Gastroesophageal sphincter (tissue), 4 donors: ENCODE measurements at regions not wholly inside any gene's neighbourhood (a gene's known extent, or its start where the extent isn't known, plus 50 kb on each side); places are given as distances from the start of the nearest gene placed in this dataset.

ENCODE experiments used
- ATAC-seq: fragments of 150-250 bp; one replicate; pipeline ENCODE4 v1.9.1; 2016; ENCODE audit warnings: mild to moderate bottlenecking, moderate library complexity
- H3K27ac ChIP-seq, 4 donors: fragments of 200-600 bp; sonication (generic) in 3 of 4; 1 replicate in 3 of 4; 2 replicates in 1 of 4; pipeline ENCODE4 v1.5.1; 2016 to 2019
- H3K27me3 ChIP-seq: fragments of 200-600 bp; sonication (generic); one replicate; pipeline ENCODE4 v1.5.1; 2019
- H3K36me3 ChIP-seq, 2 donors: fragments of 200-600 bp; sonication (generic); one replicate each; pipeline ENCODE4 v1.5.1; 2019; ENCODE audit warnings: control low read depth in 1 of 2
- H3K4me1 ChIP-seq, 3 donors: fragments of 200-600 bp; sonication (generic); 1 replicate in 2 of 3; 2 replicates in 1 of 3; pipeline ENCODE4 v1.5.1; 2016 to 2019; ENCODE audit warnings: control low read depth in 2 of 3
- H3K4me3 ChIP-seq, 2 donors: fragments of 200-600 bp; sonication (generic); one replicate each; pipeline ENCODE4 v1.5.1; 2019; ENCODE audit warnings: mild to moderate bottlenecking in 1 of 2, moderate library complexity in 1 of 2
- H3K9me3 ChIP-seq, 3 donors: fragments of 200-600 bp; sonication (generic); one replicate each; pipeline ENCODE4 v1.5.1; 2017 to 2019; ENCODE audit warnings: control low read depth in 2 of 3
- EP300 ChIP-seq: sonication (generic); formaldehyde crosslinking; IDR thresholded peaks from one replicate; pipeline ENCODE4 v1.6.1; 2017; ENCODE audit warnings: antibody characterized with exemption, mild to moderate bottlenecking
- POLR2A ChIP-seq, 2 donors: fragments of 450-650 bp; IDR thresholded peaks; one replicate each; pipeline ENCODE4 v1.6.1; 2017; ENCODE audit warnings: antibody characterized with exemption in 2 of 2, mild to moderate bottlenecking in 2 of 2, moderate library complexity in 1 of 2
- POLR2AphosphoS5 ChIP-seq: sonication (generic); formaldehyde crosslinking; IDR thresholded peaks from one replicate; pipeline ENCODE4 v1.6.1; 2017; ENCODE audit warnings: antibody characterized with exemption
- WGBS, 2 donors: methylation state at CpG; one replicate each; pipeline ENCODE4 v1.1.5; 2018; ENCODE audit warnings: low coverage in 1 of 2; 5-methylcytosine and 5-hydroxymethylcytosine counted together
- TF ChIP-seq, protein P1 (sequence below), 4 experiments: fragments of 200-600 bp in 2 of 4; fragments of 450-650 bp in 2 of 4; sonication (generic) in 1 of 4; IDR thresholded peaks; one replicate each; pipeline ENCODE4 v1.5.1; 2017 to 2019; ENCODE audit warnings: antibody characterized with exemption in 4 of 4, mild to moderate bottlenecking in 2 of 4, moderate library complexity in 2 of 4

DNA sequence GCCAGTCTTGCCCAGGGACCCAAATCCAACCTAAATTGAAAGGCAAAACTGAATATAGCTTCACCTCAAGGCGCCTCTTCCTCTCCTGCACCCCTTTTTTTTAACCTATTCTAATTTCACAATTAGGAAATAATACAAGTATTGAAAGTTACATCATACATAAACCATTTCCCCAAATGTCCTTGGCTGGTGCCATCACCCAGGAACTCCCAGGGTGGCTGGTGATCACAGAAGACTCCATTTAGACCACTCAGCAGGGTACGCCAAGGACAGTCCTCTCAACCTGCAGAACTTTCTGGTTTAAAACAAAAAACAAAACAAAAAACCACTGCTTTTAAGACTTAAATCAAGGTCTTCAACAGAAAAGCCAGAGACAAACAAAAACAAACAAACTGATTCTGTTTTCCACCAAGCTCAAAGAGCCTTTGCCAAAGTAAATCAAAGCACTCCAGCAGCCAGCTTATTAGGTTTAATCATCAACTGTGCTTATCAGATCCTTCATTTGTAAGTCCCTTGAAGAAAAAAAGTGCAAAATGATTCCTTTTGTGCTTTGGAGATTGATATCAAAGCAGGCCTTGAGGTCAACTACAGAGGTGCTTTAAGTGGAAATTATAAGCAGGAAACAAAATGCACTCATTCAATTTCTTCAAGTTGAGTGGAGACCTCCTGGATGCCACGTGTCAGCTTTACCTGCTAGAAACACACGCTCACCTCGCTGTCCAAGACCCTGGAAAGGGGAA, 113.0 kb downstream of the ETS2 start:
- TF ChIP-seq POLR2AphosphoS5: no peak
- TF ChIP-seq EP300: no peak
- TF ChIP-seq, protein P1, sequence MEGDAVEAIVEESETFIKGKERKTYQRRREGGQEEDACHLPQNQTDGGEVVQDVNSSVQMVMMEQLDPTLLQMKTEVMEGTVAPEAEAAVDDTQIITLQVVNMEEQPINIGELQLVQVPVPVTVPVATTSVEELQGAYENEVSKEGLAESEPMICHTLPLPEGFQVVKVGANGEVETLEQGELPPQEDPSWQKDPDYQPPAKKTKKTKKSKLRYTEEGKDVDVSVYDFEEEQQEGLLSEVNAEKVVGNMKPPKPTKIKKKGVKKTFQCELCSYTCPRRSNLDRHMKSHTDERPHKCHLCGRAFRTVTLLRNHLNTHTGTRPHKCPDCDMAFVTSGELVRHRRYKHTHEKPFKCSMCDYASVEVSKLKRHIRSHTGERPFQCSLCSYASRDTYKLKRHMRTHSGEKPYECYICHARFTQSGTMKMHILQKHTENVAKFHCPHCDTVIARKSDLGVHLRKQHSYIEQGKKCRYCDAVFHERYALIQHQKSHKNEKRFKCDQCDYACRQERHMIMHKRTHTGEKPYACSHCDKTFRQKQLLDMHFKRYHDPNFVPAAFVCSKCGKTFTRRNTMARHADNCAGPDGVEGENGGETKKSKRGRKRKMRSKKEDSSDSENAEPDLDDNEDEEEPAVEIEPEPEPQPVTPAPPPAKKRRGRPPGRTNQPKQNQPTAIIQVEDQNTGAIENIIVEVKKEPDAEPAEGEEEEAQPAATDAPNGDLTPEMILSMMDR (IDR thresholded peaks at IDR 0.05): no peak
- TF ChIP-seq POLR2A (IDR thresholded peaks at IDR 0.05): no peak
- H3K4me1 ChIP-seq: peaks cover 0 to 33% (median 4%) of the 10 kb centered on the region in 3 donors
- no peaks in the 10 kb centered on the region for H3K36me3 ChIP-seq
- ATAC-seq: no peak
- no peak overlapping the region for H3K27ac ChIP-seq
- no peaks in the 10 kb centered on the region for H3K27me3 ChIP-seq
- no peaks in the 10 kb centered on the region for H3K9me3 ChIP-seq
- 76 to 88% methylated on average over 5 of the region's 5 CpGs for WGBS, 2 donors
- H3K4me3 ChIP-seq: no peak overlapping the region

DNA sequence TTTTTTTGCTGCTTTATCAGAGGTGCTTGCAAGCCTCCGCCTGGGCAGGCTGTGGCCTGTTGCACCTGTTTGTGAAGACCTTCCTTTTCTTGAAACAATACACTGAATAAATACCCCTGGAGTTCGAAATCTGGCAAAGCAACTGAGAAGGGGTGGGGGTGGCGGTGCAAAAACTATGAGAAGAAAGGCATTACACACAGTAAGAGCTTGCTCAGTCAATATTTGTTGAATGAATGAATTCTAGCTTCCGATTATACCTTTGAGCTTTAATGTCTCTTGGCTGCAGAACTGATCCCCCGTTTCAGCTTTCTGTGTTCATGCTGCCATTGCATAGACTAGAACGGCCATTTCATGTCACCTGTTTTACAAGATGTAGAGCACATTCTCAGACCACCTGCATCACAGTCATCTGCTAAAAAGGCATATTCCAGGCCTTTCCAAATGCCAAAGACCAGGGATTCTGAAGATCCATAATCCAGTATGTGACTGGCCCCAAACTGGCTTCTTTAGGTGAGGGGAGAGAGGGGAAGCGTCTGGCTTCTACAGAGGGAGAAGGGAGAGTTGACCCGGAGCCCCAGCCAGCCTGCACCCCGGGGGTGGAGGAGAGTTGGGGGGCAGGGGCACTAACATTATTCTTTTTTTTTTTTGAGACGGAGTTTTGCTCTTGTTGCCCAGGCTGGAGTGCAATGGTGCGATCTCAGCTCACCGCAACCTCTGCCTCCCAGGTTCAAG, 111.5 kb downstream of the ETS2 start:
- peaks cover 4 to 47% (median 11%) of the 10 kb centered on the region in 3 donors for H3K4me1 ChIP-seq
- WGBS, 2 donors: 76 to 79% methylated on average over 7 to 8 of the region's 12 CpGs

DNA sequence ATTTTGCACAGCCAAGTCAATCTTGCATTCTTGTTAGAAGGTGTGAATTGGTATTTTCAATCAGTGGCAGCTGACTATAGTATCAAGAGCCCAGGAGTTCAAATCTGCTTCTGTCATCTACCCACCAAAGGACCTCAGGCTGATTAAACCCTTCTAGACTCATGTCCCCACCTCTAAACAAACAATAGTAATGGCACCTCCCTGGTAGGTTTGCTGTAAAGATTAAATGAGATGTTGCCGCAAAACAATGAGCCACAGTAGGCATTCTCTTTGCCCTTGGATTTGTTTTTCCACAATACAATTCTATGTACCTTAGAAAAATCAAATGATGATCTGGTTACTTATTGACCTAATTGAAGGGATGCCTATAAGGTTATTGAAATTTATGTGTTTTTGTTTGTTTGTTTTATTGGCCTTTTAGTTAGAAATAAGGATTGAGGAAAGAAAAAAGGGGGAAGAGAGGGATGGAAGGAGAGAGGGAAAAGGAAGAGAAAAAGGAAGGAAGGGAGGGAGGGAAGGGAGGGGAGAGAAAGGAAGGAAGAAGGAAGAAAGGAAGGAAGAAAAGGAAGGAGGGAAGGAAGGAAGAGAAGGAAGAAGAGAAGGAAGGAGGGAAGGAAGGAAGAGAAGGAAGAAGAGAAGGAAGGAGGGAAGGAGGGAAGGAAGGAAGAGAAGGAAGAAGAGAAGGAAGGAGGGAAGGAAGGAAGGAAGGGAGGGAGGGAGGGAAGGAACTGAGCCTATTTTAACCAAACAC, 110.7 kb downstream of the ETS2 start:
- no peaks in the 10 kb centered on the region for H3K27me3 ChIP-seq
- peaks cover 4 to 42% (median 11%) of the 10 kb centered on the region in 3 donors for H3K4me1 ChIP-seq
- no peaks in the 10 kb centered on the region for H3K9me3 ChIP-seq
- no peaks in the 10 kb centered on the region for H3K36me3 ChIP-seq
- WGBS, 2 donors: 100% methylated on average over 1 of the region's 1 CpG; no CpG with 5 or more reads in 1 of the 2 donors
- ATAC-seq: no peak
- no peak overlapping the region for H3K4me3 ChIP-seq
- no peak overlapping the region for H3K27ac ChIP-seq
- TF ChIP-seq POLR2A (IDR thresholded peaks at IDR 0.05): no peak
- no peak for TF ChIP-seq EP300
- TF ChIP-seq POLR2AphosphoS5: no peak
- TF ChIP-seq, protein P1 (IDR thresholded peaks at IDR 0.05): no peak

More for the DNA sequence above, 111.5 kb downstream of the ETS2 start:
- H3K9me3 ChIP-seq: no peaks in the 10 kb centered on the region
- H3K27me3 ChIP-seq: no peaks in the 10 kb centered on the region
- H3K4me3 ChIP-seq: no peak overlapping the region
- no peak overlapping the region for H3K27ac ChIP-seq
- ATAC-seq: no peak
- H3K36me3 ChIP-seq: no peaks in the 10 kb centered on the region
- TF ChIP-seq EP300 (no peak), POLR2AphosphoS5 (no peak), POLR2A (IDR thresholded peaks at IDR 0.05) (no peak)
- TF ChIP-seq, protein P1 (IDR thresholded peaks at IDR 0.05): no peak

DNA sequence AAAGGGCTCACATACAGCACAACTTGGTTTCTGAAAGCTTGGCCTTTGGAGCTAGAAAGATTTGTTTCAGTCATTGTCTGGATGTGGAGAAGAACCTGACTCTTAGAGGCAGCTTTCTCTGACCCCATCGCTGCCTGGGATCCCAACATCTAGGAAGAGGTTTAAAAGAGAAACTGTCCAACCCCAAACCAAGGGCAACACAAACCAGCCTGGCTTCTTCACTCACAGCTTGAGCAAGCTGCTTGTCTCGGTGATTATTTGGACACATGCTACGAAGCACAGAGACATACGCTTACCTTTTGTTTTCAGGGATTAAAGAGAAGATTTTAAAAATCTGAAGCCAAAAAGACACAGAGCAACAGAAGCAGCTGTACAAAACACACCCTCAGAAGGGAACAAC, 109.8 kb downstream of the ETS2 start:
- Histone ChIP-seq H3K9me3 (no peaks in the 10 kb centered on the region), H3K36me3 (no peaks in the 10 kb centered on the region), H3K27me3 (no peaks in the 10 kb centered on the region), H3K27ac (peak overlapping the region in 2 of 4 donors; percentile 37 to 70), H3K4me1 (peaks cover 0 to 41% (median 11%) of the 10 kb centered on the region in 3 donors), H3K4me3 (no peak overlapping the region)
- ATAC-seq: no peak
- WGBS, 2 donors: 100% methylated on average over 1 to 2 of the region's 4 CpGs
- TF ChIP-seq EP300 (no peak), POLR2A (IDR thresholded peaks at IDR 0.05) (no peak), POLR2AphosphoS5 (no peak)
- TF ChIP-seq, protein P1 (IDR thresholded peaks at IDR 0.05): no peak
